ENCODE measurements at regions not wholly inside any gene's neighbourhood (a gene's known extent, or its start where the extent isn't known, plus 50 kb on each side); places are given as distances from the start of the nearest gene placed in this dataset.

DNA sequence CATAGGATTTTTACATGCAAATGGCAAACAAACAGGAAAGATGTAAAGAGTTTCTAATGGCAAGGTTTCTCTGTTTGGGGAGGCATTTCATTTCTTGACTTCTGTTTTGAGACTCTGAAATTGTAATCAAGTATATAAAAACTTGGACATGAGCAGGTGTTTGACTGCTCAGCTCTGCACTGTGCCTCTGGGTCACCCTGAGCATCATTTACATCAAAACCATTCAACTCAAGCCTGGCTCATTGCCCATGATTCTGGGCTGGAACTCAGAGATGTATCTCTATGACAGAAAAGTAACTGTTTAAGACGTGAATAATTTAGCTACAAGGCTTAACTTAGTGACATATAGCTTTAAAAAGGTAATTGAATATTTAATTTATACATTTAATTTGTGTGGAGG, 1402.4 kb upstream of the NUDT12 start:
- H3K27ac ChIP-seq, result no peak overlapping the region
- no peak overlapping the region for H3K4me3 ChIP-seq
- no peak for DNase-seq (ENCODE audit: low read depth in 1 of 2, low spot score in 1 of 2)
- no peaks in the 10 kb centered on the region for H3K36me3 ChIP-seq
- H3K9me3 ChIP-seq (ENCODE audit: low read depth), result no peaks in the 10 kb centered on the region
- H3K4me1 ChIP-seq (ENCODE audit: low read depth), result no peaks in the 10 kb centered on the region
- H3K27me3 ChIP-seq, result no peaks in the 10 kb centered on the region
- TF ChIP-seq, protein P1, sequence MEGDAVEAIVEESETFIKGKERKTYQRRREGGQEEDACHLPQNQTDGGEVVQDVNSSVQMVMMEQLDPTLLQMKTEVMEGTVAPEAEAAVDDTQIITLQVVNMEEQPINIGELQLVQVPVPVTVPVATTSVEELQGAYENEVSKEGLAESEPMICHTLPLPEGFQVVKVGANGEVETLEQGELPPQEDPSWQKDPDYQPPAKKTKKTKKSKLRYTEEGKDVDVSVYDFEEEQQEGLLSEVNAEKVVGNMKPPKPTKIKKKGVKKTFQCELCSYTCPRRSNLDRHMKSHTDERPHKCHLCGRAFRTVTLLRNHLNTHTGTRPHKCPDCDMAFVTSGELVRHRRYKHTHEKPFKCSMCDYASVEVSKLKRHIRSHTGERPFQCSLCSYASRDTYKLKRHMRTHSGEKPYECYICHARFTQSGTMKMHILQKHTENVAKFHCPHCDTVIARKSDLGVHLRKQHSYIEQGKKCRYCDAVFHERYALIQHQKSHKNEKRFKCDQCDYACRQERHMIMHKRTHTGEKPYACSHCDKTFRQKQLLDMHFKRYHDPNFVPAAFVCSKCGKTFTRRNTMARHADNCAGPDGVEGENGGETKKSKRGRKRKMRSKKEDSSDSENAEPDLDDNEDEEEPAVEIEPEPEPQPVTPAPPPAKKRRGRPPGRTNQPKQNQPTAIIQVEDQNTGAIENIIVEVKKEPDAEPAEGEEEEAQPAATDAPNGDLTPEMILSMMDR (IDR thresholded peaks at IDR 0.05; ENCODE audit: low read depth, low read length), result no peak

DNA sequence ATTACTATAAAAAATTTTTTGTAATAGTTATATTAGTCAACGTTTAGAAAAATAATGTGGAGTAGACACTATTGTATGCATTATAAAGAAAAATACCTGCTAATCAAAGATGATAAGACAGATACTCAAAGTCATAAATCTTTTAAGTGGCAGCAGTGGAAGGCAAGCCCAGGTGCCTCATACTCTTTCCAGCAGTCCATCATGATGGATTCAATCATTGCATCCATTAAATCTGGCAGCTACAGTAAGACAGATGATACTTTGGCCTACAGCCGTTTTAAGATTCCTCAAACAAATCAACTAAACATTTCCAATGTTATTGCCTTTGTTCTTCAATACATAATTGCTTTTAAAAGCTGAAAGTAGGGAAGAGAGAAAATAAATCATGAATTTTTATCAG, 1392.9 kb upstream of the NUDT12 start:
- no peak for DNase-seq (ENCODE audit: low read depth in 1 of 2, low spot score in 1 of 2)
- Histone ChIP-seq H3K27me3 (no peaks in the 10 kb centered on the region), H3K4me1 (ENCODE audit: low read depth) (no peaks in the 10 kb centered on the region), H3K4me3 (no peak overlapping the region), H3K27ac (no peak overlapping the region), H3K9me3 (ENCODE audit: low read depth) (no peaks in the 10 kb centered on the region), H3K36me3 (no peaks in the 10 kb centered on the region)
- TF ChIP-seq, protein P1 (IDR thresholded peaks at IDR 0.05; ENCODE audit: low read depth, low read length), result no peak

DNA sequence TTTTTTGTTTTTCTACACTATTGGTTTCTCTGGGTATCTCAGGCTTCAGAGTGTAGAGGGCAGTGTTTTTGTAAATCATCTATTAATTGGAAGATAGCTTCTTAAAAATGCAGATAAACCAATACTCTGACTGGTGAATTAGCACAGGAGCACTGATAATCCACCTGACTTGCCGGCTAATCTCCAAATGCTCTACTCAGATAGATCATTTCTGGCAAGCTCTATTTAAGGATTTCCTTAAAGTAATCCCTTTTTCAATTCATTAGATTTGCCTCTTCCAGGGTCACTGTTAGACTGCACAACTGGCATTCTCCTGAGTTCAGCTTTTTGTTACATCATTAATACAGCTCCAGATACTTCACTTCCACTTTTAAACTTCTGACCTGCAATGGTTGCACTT, 1390.3 kb upstream of the NUDT12 start:
- TF ChIP-seq, protein P1 (IDR thresholded peaks at IDR 0.05; ENCODE audit: low read depth, low read length), result no peak
- H3K4me1 ChIP-seq (ENCODE audit: low read depth), result no peaks in the 10 kb centered on the region
- H3K27ac ChIP-seq, result no peak overlapping the region
- no peaks in the 10 kb centered on the region for H3K9me3 ChIP-seq (ENCODE audit: low read depth)
- H3K27me3 ChIP-seq, result no peaks in the 10 kb centered on the region
- H3K4me3 ChIP-seq, result no peak overlapping the region
- H3K36me3 ChIP-seq, result no peaks in the 10 kb centered on the region
- DNase-seq (ENCODE audit: low read depth in 1 of 2, low spot score in 1 of 2), result no peak

DNA sequence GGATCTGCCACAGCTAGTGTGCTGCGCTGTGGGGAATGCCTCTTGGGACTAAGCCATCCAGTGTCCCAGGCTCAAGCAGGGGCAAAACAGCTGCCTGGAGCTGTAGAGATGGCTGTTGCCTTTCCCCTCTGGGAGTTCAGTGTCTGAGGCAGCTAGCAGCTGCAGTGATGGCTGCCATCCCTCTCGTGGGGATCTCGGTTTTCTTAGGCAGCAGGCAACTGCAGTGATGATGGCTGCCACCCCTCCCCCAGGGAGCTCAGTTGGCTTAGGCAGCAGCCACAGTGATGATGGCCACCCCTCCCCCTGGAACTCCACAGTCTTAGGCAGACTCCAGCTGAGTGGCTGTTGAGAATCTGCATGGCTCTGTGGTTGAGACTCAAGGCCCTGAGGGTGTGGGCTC, 1389.2 kb upstream of the NUDT12 start:
- Histone ChIP-seq H3K27me3 (no peaks in the 10 kb centered on the region), H3K27ac (no peak overlapping the region), H3K36me3 (no peaks in the 10 kb centered on the region), H3K4me3 (no peak overlapping the region), H3K4me1 (ENCODE audit: low read depth) (no peaks in the 10 kb centered on the region), H3K9me3 (ENCODE audit: low read depth) (no peaks in the 10 kb centered on the region)
- no peak for DNase-seq (ENCODE audit: low read depth in 1 of 2, low spot score in 1 of 2)
- TF ChIP-seq, protein P1 (IDR thresholded peaks at IDR 0.05; ENCODE audit: low read depth, low read length), result no peak

DNA sequence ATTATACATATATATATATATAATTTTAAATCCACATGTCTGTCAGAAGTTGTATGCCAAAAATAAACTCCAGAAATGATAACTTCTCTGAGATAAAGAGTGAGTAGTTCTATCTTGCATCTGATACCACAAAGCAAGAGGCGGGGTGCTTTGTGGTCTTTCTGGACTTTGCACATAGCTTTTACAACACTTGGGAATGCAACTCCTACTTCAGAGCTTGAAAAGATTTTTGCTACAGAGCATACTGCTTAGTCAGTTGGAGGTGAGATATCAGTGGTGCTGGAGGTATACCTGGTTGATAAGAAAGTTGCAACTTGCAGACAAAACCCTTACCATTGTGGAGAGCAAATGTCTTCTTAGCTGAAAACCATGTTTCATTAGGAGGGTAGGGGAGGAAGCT, 1384.5 kb upstream of the NUDT12 start:
- no peaks in the 10 kb centered on the region for H3K27me3 ChIP-seq
- TF ChIP-seq, protein P1 (IDR thresholded peaks at IDR 0.05; ENCODE audit: low read depth, low read length), result no peak
- no peaks in the 10 kb centered on the region for H3K9me3 ChIP-seq (ENCODE audit: low read depth)
- DNase-seq (ENCODE audit: low read depth in 1 of 2, low spot score in 1 of 2), result no peak
- H3K4me1 ChIP-seq (ENCODE audit: low read depth), result no peaks in the 10 kb centered on the region
- H3K27ac ChIP-seq, result no peak overlapping the region
- no peak overlapping the region for H3K4me3 ChIP-seq
- no peaks in the 10 kb centered on the region for H3K36me3 ChIP-seq

GRCh38 chr5:104942735-104943134, 1380.1 kb upstream of the NUDT12 start:
- TF ChIP-seq, protein P1 (IDR thresholded peaks at IDR 0.05; ENCODE audit: low read depth, low read length), result no peak
- no peak overlapping the region for H3K27ac ChIP-seq

More at GRCh38 chr5:104942735-104943134, 1380.1 kb upstream of the NUDT12 start:
- no peaks in the 10 kb centered on the region for H3K4me1 ChIP-seq (ENCODE audit: low read depth)
- no peak for DNase-seq (ENCODE audit: low read depth in 1 of 2, low spot score in 1 of 2)
- no peaks in the 10 kb centered on the region for H3K27me3 ChIP-seq
- no peaks in the 10 kb centered on the region for H3K9me3 ChIP-seq (ENCODE audit: low read depth)
- no peak overlapping the region for H3K4me3 ChIP-seq
- H3K36me3 ChIP-seq, result no peaks in the 10 kb centered on the region
